Right lobe of liver (tissue), 6 donors: ENCODE measurements at regions not wholly inside any gene's neighbourhood (a gene's known extent, or its start where the extent isn't known, plus 50 kb on each side); places are given as distances from the start of the nearest gene placed in this dataset.

Experiments
- ATAC-seq, 4 donors: fragments of 200-7000 bp; cut with Tn5 transposase; one replicate each; pipeline ENCODE4 v1.9.1; 2020; ENCODE audit warnings: mild to moderate bottlenecking in 4 of 4, moderate library complexity in 4 of 4
- DNase-seq, 3 donors: peaks; one replicate each; pipeline ENCODE4 v3.0.0-alpha.2; 2020
- H3K27ac ChIP-seq, 3 donors: fragments of 200-600 bp; one replicate each; pipeline ENCODE4 v1.8.0; 2022
- H3K27me3 ChIP-seq, 2 donors: fragments of 200-600 bp; one replicate each; pipeline ENCODE4 v1.8.0; 2022
- H3K36me3 ChIP-seq, 4 donors: fragments of 200-600 bp; sonication (generic) in 1 of 4; one replicate each; pipeline versions ENCODE4 v1.5.1 to v1.8.0; 2017 to 2022; ENCODE audit warnings: control low read depth in 1 of 4
- H3K4me1 ChIP-seq, 4 donors: fragments of 200-600 bp; sonication (generic) in 1 of 4; one replicate each; pipeline versions ENCODE4 v1.5.1 to v1.8.0; 2017 to 2022; ENCODE audit warnings: control low read depth in 1 of 4
- H3K4me3 ChIP-seq, 3 donors: fragments of 200-600 bp; one replicate each; pipeline ENCODE4 v1.8.0; 2022
- H3K9me3 ChIP-seq, 4 donors: fragments of 200-600 bp; sonication (generic) in 1 of 4; one replicate each; pipeline versions ENCODE4 v1.5.1 to v1.8.0; 2017 to 2022; ENCODE audit warnings: control low read depth in 1 of 4
- POLR2A ChIP-seq: fragments of 450-650 bp; IDR thresholded peaks from one replicate; pipeline ENCODE4 v1.6.1; 2017; ENCODE audit warnings: antibody characterized with exemption, mild to moderate bottlenecking
- WGBS: methylation state at CpG from one replicate; pipeline ENCODE4 v1.1.6; 2018; ENCODE audit warnings: low coverage, low lambda C conversion rate; ENCODE audit not compliant: insufficient coverage; ENCODE audit errors: missing lambda C conversion rate; 5-methylcytosine and 5-hydroxymethylcytosine counted together
- intact Hi-C, 2 donors: fragments of 100-400 bp; cut with DNase I; formaldehyde crosslinking; loops; one replicate each; pipeline versions ENCODE4 v1.11.2 to v1.14.1; 2022
- TF ChIP-seq, protein P1 (sequence below), 4 donors: fragments of 200-600 bp in 3 of 4; fragments of 450-650 bp in 1 of 4; IDR thresholded peaks; one replicate each; pipeline versions ENCODE4 v1.5.1 to v1.8.0; 2016 to 2022; ENCODE audit warnings: antibody characterized with exemption in 4 of 4, mild to moderate bottlenecking in 2 of 4
- donor health status: DM: no; HTN: yes; CAD: no.
- donor health status: DM: no; HTN: no; CAD: no.
- donor health status: DM: no; HTN: no; CAD: no.
- donor health status: DM: no; HTN: yes; CAD: no.
- donor health status: DM: no; HTN: yes; CAD: no.

DNA sequence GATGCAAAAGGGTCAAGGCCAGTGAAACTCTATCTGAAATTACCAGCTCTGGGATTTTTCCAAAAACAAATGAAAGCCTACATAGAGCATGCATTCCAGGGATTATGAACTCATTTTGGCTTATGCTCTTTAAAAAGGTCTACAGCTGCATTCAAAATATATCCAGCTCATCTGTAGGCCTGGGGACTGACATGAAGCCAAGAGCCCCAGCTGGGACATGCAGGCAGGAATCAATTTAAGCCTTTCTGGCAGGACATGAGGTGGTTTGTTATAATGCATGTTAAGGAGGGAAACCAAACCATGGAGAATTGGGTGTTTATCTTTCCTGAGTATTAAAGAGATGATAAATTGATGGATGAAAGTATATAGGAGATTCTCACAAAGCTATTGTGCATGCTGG, 164.5 kb downstream of the RBM43 start:
- no peaks in the 10 kb centered on the region for H3K27me3 ChIP-seq
- no peaks in the 10 kb centered on the region for H3K4me1 ChIP-seq
- DNase-seq (no peak), ATAC-seq (no peak)
- no peak overlapping the region for H3K27ac ChIP-seq
- H3K4me3 ChIP-seq = no peak overlapping the region
- H3K9me3 ChIP-seq = no peaks in the 10 kb centered on the region
- no peaks in the 10 kb centered on the region for H3K36me3 ChIP-seq
- intact Hi-C loops = no loop called here
- TF ChIP-seq, protein P1, sequence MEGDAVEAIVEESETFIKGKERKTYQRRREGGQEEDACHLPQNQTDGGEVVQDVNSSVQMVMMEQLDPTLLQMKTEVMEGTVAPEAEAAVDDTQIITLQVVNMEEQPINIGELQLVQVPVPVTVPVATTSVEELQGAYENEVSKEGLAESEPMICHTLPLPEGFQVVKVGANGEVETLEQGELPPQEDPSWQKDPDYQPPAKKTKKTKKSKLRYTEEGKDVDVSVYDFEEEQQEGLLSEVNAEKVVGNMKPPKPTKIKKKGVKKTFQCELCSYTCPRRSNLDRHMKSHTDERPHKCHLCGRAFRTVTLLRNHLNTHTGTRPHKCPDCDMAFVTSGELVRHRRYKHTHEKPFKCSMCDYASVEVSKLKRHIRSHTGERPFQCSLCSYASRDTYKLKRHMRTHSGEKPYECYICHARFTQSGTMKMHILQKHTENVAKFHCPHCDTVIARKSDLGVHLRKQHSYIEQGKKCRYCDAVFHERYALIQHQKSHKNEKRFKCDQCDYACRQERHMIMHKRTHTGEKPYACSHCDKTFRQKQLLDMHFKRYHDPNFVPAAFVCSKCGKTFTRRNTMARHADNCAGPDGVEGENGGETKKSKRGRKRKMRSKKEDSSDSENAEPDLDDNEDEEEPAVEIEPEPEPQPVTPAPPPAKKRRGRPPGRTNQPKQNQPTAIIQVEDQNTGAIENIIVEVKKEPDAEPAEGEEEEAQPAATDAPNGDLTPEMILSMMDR (IDR thresholded peaks at IDR 0.05) = no peak

GRCh38 chr2:151096235-151096634, 165.4 kb downstream of the RBM43 start:
- ATAC-seq = no peak
- H3K4me1 ChIP-seq = no peaks in the 10 kb centered on the region
- intact Hi-C loops = no loop called here
- no peak for DNase-seq
- no peak for TF ChIP-seq POLR2A
- TF ChIP-seq, protein P1 (IDR thresholded peaks at IDR 0.05) = no peak
- H3K4me3 ChIP-seq = no peak overlapping the region
- no peaks in the 10 kb centered on the region for H3K9me3 ChIP-seq
- no peaks in the 10 kb centered on the region for H3K36me3 ChIP-seq
- H3K27me3 ChIP-seq = no peaks in the 10 kb centered on the region
- H3K27ac ChIP-seq = no peak overlapping the region
- WGBS = 39% methylated on average over 2 of the region's 3 CpGs

DNA sequence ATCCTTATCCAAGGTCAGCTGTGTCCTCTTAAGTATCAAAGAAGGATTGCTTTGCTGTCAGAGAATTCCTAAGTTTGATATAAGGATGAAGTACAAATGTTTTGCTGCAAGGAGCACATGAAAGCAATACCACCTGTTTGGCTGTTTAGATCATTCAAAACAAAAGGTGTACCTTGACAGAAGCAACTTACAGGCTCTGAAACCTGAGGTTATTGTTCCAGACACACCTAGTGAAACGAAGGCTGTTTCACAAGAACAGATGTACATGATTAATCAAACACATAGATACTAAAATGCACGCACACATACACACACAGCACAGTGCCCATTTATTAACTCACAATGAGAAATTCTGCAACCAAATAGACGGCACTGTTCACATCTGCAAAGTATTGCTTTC, 166.2 kb downstream of the RBM43 start:
- TF ChIP-seq POLR2A = no peak
- TF ChIP-seq, protein P1 (IDR thresholded peaks at IDR 0.05) = no peak
- Histone ChIP-seq H3K27me3 (no peaks in the 10 kb centered on the region), H3K4me1 (no peaks in the 10 kb centered on the region), H3K9me3 (no peaks in the 10 kb centered on the region), H3K36me3 (no peaks in the 10 kb centered on the region), H3K27ac (no peak overlapping the region), H3K4me3 (no peak overlapping the region)
- ATAC-seq (no peak), DNase-seq (no peak)
- intact Hi-C loops = no loop called here
- 52% methylated on average over 3 of the region's 3 CpGs for WGBS

DNA sequence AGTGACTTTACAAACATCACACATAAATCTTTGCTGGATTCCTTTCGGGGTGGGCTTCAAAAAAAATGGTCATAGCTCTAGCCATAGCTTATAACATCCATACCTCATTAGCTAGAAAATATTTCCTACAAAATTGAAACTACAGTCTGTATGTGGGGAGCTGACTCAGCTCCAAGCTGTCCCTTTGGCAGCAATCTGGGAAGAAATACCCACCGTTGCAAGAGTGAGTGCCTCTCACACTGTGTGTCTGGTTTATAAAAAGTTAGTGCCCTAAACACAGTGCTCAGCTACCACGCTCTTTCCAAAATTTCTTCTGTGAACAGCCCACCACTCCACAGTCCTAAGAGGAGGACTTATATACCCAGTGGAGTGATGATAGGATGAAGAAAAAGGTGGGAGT, 170.1 kb downstream of the RBM43 start:
- ATAC-seq = no peak
- H3K27me3 ChIP-seq = no peaks in the 10 kb centered on the region
- H3K36me3 ChIP-seq = no peaks in the 10 kb centered on the region
- H3K9me3 ChIP-seq = no peaks in the 10 kb centered on the region
- 49% methylated on average over 3 of the region's 3 CpGs for WGBS
- H3K27ac ChIP-seq = no peak overlapping the region
- H3K4me1 ChIP-seq = no peaks in the 10 kb centered on the region
- no peak for DNase-seq
- no peak for TF ChIP-seq POLR2A
- TF ChIP-seq, protein P1 (IDR thresholded peaks at IDR 0.05) = no peak
- intact Hi-C loops = no loop called here
- H3K4me3 ChIP-seq = no peak overlapping the region

GRCh38 chr2:151087377-151087776, 174.3 kb downstream of the RBM43 start:
- Histone ChIP-seq H3K4me1 (no peaks in the 10 kb centered on the region), H3K27ac (no peak overlapping the region), H3K27me3 (no peaks in the 10 kb centered on the region), H3K36me3 (no peaks in the 10 kb centered on the region), H3K4me3 (no peak overlapping the region), H3K9me3 (no peaks in the 10 kb centered on the region)
- ATAC-seq (no peak), DNase-seq (no peak)
- TF ChIP-seq POLR2A = no peak
- TF ChIP-seq, protein P1 (IDR thresholded peaks at IDR 0.05) = no peak
- intact Hi-C loops = no loop called here
- 73% methylated on average over 3 of the region's 3 CpGs for whole genome bisulfite sequencing
